A549 (cell line): ENCODE measurements at regions not wholly inside any gene's neighbourhood (a gene's known extent, or its start where the extent isn't known, plus 50 kb on each side); places are given as distances from the start of the nearest gene placed in this dataset.

ENCODE experiments used
- ATAC-seq, 2 experiments: fragments of 200-7000 bp in 1 of 2; fragments of >200 bp in 1 of 2; cut with Nextera tagmentation in 1 of 2; cut with Tn5 transposase in 1 of 2; 3 replicates each; pipeline versions ENCODE4 v1.8.0 to v1.9.1; 2018 to 2020; ENCODE audit warnings: mild to moderate bottlenecking in 1 of 2, moderate library complexity in 1 of 2
- CTCF ChIA-PET: fragments of 300-600 bp; sonication (Branson Sonifier 250); formaldehyde crosslinking; extraction: SDS; loops from one replicate; lab custom pipeline; 2021; ENCODE audit warnings: antibody characterized with exemption, inconsistent platforms; lab: Yijun Ruan, JAX
- POLR2A ChIA-PET: fragments of 350-600 bp; formaldehyde crosslinking; extraction: SDS; loops from one replicate; lab custom pipeline; 2021; ENCODE audit warnings: antibody characterized with exemption, inconsistent platforms; lab: Yijun Ruan, JAX
- DNase-seq, 2 experiments: peaks; one replicate each; pipeline versions ENCODE4 v3.0.0 to v3.0.0-alpha.2; 2011 to 2016; ENCODE audit warnings: low read depth in 1 of 2, low spot score in 1 of 2
- FAIRE-seq: peaks from 2 replicates; lab custom pipeline; 2011; peaks lifted over from hg19 to GRCh38; lab: Jason Lieb, UNC
- H3K27ac ChIP-seq, 2 experiments: fragments of >200 bp; sonication (Bioruptor Twin); formaldehyde crosslinking; 3 replicates each; pipeline ENCODE4 v1.5.1; 2016 to 2017
- H3K4me1 ChIP-seq: fragments of >200 bp; sonication (Bioruptor Twin); formaldehyde crosslinking; 3 replicates; pipeline ENCODE4 v1.6.1; 2016
- H3K4me2 ChIP-seq: fragments of >200 bp; sonication (Bioruptor Twin); formaldehyde crosslinking; 3 replicates; pipeline ENCODE4 v1.6.1; 2016
- H3K4me3 ChIP-seq: fragments of >200 bp; sonication (Bioruptor Twin); formaldehyde crosslinking; 3 replicates; pipeline ENCODE4 v1.5.1; 2016
- H3K9me3 ChIP-seq: fragments of >200 bp; sonication (Bioruptor Twin); formaldehyde crosslinking; 3 replicates; pipeline ENCODE4 v1.6.1; 2016
- CBX8 ChIP-seq: fragments of 200-600 bp; sonication (generic); IDR thresholded peaks from 2 replicates; pipeline ENCODE4 v1.6.1; 2016
- CHD2 ChIP-seq: fragments of 150-350 bp; IDR thresholded peaks from 2 replicates; pipeline ENCODE4 v1.6.1; 2014; ENCODE audit warnings: low read length; ENCODE audit not compliant: partially characterized antibody
- CHD4 ChIP-seq: fragments of 200-600 bp; sonication (generic); IDR thresholded peaks from 2 replicates; pipeline ENCODE4 v1.6.1; 2016; ENCODE audit warnings: antibody characterized with exemption, mild to moderate bottlenecking, borderline replicate concordance
- EHF ChIP-seq: fragments of 250-450 bp; sonication (Bioruptor Pico); IDR thresholded peaks from 2 replicates; pipeline ENCODE4 v1.5.0; 2020; ENCODE audit warnings: mild to moderate bottlenecking
- EHMT2 ChIP-seq: fragments of 200-600 bp; sonication (generic); IDR thresholded peaks from 2 replicates; pipeline ENCODE4 v1.6.1; 2016; ENCODE audit warnings: antibody characterized with exemption, low read depth, mild to moderate bottlenecking, moderate library complexity
- EP300 ChIP-seq, 2 experiments: fragments of >200 bp; sonication (Bioruptor Twin); formaldehyde crosslinking; IDR thresholded peaks; 2 replicates in 1 of 2; 3 replicates in 1 of 2; pipeline ENCODE4 v1.6.1; 2016 to 2017
- ESRRA ChIP-seq: fragments of 150-350 bp; IDR thresholded peaks from 2 replicates; pipeline ENCODE4 v1.6.1; 2014; ENCODE audit warnings: mild to moderate bottlenecking, low read length, borderline replicate concordance
- FOSB ChIP-seq: fragments of 250-450 bp; sonication (Bioruptor Pico); IDR thresholded peaks from 2 replicates; pipeline ENCODE4 v1.5.0; 2020; ENCODE audit warnings: mild to moderate bottlenecking, moderate library complexity
- FOXS1 ChIP-seq: fragments of 250-450 bp; sonication (Bioruptor Pico); IDR thresholded peaks from 2 replicates; pipeline ENCODE4 v1.5.0; 2020; ENCODE audit warnings: mild to moderate bottlenecking, moderate library complexity
- JUN ChIP-seq, 2 experiments: fragments of >200 bp; sonication (Bioruptor Twin); formaldehyde crosslinking; IDR thresholded peaks; 2 replicates in 1 of 2; 3 replicates in 1 of 2; pipeline ENCODE4 v1.6.1; 2016 to 2017
- JUNB ChIP-seq: fragments of >200 bp; sonication (Bioruptor Twin); formaldehyde crosslinking; IDR thresholded peaks from 2 replicates; pipeline ENCODE4 v1.6.1; 2016
- KDM5A ChIP-seq: fragments of 200-600 bp; sonication (generic); IDR thresholded peaks from 2 replicates; pipeline ENCODE4 v1.6.1; 2016; ENCODE audit warnings: antibody characterized with exemption, mild to moderate bottlenecking
- MAFK ChIP-seq: fragments of 450-650 bp; IDR thresholded peaks from 2 replicates; pipeline ENCODE4 v1.6.1; 2014; ENCODE audit not compliant: partially characterized antibody
- MAZ ChIP-seq: fragments of 150-350 bp; IDR thresholded peaks from 2 replicates; pipeline ENCODE4 v1.6.1; 2014; ENCODE audit warnings: antibody characterized with exemption, low read depth, low read length, borderline replicate concordance
- NR3C1 ChIP-seq: fragments of >200 bp; sonication (Bioruptor Twin); formaldehyde crosslinking; IDR thresholded peaks from 3 replicates; pipeline ENCODE4 v1.6.1; 2017
- POLR2A ChIP-seq: IDR thresholded peaks from 2 replicates; pipeline ENCODE4 v1.6.1; 2012; ENCODE audit warnings: mild to moderate bottlenecking, low read length
- POLR2AphosphoS2 ChIP-seq: conservative IDR thresholded peaks from 2 replicates; pipeline ENCODE4 v1.6.1; 2012; ENCODE audit warnings: low read length, improper control_type of control experiment, inconsistent platforms
- REST ChIP-seq: fragments of 200-600 bp; sonication (generic); IDR thresholded peaks from 2 replicates; pipeline ENCODE4 v1.6.1; 2016; ENCODE audit warnings: antibody characterized with exemption, mild to moderate bottlenecking, moderate library complexity
- SREBF2 ChIP-seq: fragments of 450-650 bp; IDR thresholded peaks from 2 replicates; pipeline ENCODE4 v1.6.1; 2014; ENCODE audit warnings: mild to moderate bottlenecking, moderate library complexity
- TFCP2L1 ChIP-seq: fragments of 250-450 bp; sonication (Bioruptor Pico); IDR thresholded peaks from 2 replicates; pipeline ENCODE4 v1.5.0; 2021; ENCODE audit warnings: mild to moderate bottlenecking
- TP53 ChIP-seq: fragments of 250-450 bp; sonication (Bioruptor Pico); IDR thresholded peaks from 2 replicates; pipeline ENCODE4 v1.5.0; 2021; ENCODE audit warnings: mild to moderate bottlenecking, moderate library complexity
- USF2 ChIP-seq: fragments of 450-650 bp; IDR thresholded peaks from 2 replicates; pipeline ENCODE4 v1.6.1; 2014; ENCODE audit warnings: antibody characterized with exemption
- ZSCAN20 ChIP-seq: fragments of 250-450 bp; sonication (Bioruptor Pico); IDR thresholded peaks from 2 replicates; pipeline ENCODE4 v1.8.0; 2022; ENCODE audit warnings: mild to moderate bottlenecking, moderate library complexity
- WGBS: methylation state at CpG from one replicate; pipeline ENCODE4 v1.1.6; 2017; ENCODE audit errors: missing lambda C conversion rate; 5-methylcytosine and 5-hydroxymethylcytosine counted together
- TF ChIP-seq, protein P1 (sequence below): fragments of >200 bp; sonication (Bioruptor Twin); formaldehyde crosslinking; IDR thresholded peaks from 2 replicates; pipeline ENCODE4 v1.6.1; 2016

DNA sequence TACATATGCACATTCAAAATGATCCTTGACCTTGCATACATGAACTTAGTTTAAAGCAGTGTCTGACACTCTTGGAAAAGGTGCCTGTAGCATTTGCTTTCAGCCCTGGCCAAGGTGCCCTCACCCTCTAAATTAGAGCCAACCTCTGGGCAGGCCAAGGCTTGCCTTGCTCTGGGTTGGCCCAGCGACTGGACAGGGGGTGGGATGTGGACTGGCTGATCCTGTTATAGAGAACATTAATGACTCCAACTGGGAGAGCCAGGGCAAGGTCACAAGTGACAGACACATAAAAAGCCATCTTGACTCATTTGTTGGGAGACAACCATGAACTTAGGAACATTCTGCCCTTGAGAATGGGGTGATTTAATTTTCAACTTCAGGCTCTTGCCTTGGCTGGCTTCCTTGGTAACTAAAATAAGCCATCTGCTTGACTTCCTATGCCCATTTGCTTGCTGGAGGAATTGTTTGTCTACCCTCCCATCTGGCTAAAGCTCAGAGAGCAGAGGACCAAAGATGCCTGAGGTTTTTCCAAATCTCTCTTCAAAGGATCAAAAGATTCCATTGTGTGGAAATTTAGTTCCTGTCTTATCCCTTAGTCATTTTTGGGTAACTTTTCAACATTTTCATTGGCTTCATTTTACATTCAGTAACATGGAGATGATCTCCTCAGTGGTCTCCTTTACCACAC, 403.7 kb downstream of the SOX2 start:
- CTCF ChIA-PET: no interaction called here
- FAIRE-seq (no peak), ATAC-seq (no peak), DNase-seq (no peak)
- TF ChIP-seq FOSB (CRISPR knock-in tag): no peak
- no peak for TF ChIP-seq KDM5A
- no peak for TF ChIP-seq CBX8
- TF ChIP-seq, protein P1, sequence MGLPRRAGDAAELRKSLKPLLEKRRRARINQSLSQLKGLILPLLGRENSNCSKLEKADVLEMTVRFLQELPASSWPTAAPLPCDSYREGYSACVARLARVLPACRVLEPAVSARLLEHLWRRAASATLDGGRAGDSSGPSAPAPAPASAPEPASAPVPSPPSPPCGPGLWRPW: no peak
- TF ChIP-seq CHD2: no peak
- no peak for TF ChIP-seq MAFK
- TF ChIP-seq EHF (CRISPR knock-in tag): no peak
- TF ChIP-seq NR3C1: no peak
- TF ChIP-seq TFCP2L1: no peak
- no peak for TF ChIP-seq USF2
- no peaks in the 10 kb centered on the region for H3K9me3 ChIP-seq
- POLR2A ChIA-PET: no interaction called here
- WGBS: 43% methylated on average over 1 of the region's 1 CpG
- H3K4me2 ChIP-seq: no peak overlapping the region
- H3K27ac ChIP-seq: no peak overlapping the region
- no peak overlapping the region for H3K4me3 ChIP-seq
- H3K4me1 ChIP-seq: no peaks in the 10 kb centered on the region

GRCh38 chr3:182116386-182116785, 404.7 kb downstream of the SOX2 start:
- WGBS: 51% methylated on average over 2 of the region's 2 CpGs
- DNase-seq: no peak
- H3K4me3 ChIP-seq: no peak overlapping the region
- H3K9me3 ChIP-seq: no peaks in the 10 kb centered on the region
- TF ChIP-seq POLR2A: no peak
- no peak for TF ChIP-seq FOSB (CRISPR knock-in tag)
- TF ChIP-seq NR3C1: no peak
- no peak for TF ChIP-seq JUN (IDR thresholded peaks at IDR 0.05)
- TF ChIP-seq POLR2AphosphoS2: no peak
- no peaks in the 10 kb centered on the region for H3K4me1 ChIP-seq
- ChIA-PET POLR2A (no interaction called here), CTCF (no interaction called here)
- no peak overlapping the region for H3K27ac ChIP-seq
- FAIRE-seq: no peak
- no peak for ATAC-seq
- H3K4me2 ChIP-seq: no peak overlapping the region

- CTCF ChIA-PET: no interaction called here
- ATAC-seq: no peak
- TF ChIP-seq ESRRA (no peak), JUNB (no peak), TP53 (CRISPR knock-in tag) (no peak), EP300 (IDR thresholded peaks at IDR 0.05) (no peak), USF2 (no peak), ZSCAN20 (CRISPR knock-in tag) (no peak), EHMT2 (no peak), SREBF2 (no peak)
- TF ChIP-seq, all 56 proteins: peak for 0
- no peak for DNase-seq
- Histone ChIP-seq H3K4me1 (no peaks in the 10 kb centered on the region), H3K4me2 (no peak overlapping the region), H3K9me3 (no peaks in the 10 kb centered on the region), H3K27ac (no peak overlapping the region), H3K4me3 (no peak overlapping the region)
- no peak for FAIRE-seq
- 72% methylated on average over 8 of the region's 8 CpGs for WGBS
- POLR2A ChIA-PET: no interaction called here
These were observed 405.4 kb downstream of the SOX2 start for GRCh38 chr3:182117131-182117530.

GRCh38 chr3:182117583-182117982, 405.9 kb downstream of the SOX2 start:
- ATAC-seq: no peak
- H3K4me3 ChIP-seq: no peak overlapping the region
- H3K27ac ChIP-seq: no peak overlapping the region
- TF ChIP-seq FOXS1 (CRISPR knock-in tag): no peak
- no peak for TF ChIP-seq CBX8
- TF ChIP-seq ZSCAN20 (CRISPR knock-in tag): no peak
- no peak for TF ChIP-seq REST
- TF ChIP-seq CHD4: no peak
- no peak for TF ChIP-seq MAZ
- no peak for TF ChIP-seq TFCP2L1
- ChIA-PET POLR2A (no interaction called here), CTCF (no interaction called here)
- H3K9me3 ChIP-seq: no peaks in the 10 kb centered on the region
- no peak overlapping the region for H3K4me2 ChIP-seq
- 75% methylated on average over 5 of the region's 5 CpGs for WGBS
- no peak for FAIRE-seq
- DNase-seq: no peak
- H3K4me1 ChIP-seq: no peaks in the 10 kb centered on the region
